Fibroblast of skin of right quadriceps (primary cell): ENCODE measurements at regions not wholly inside any gene's neighbourhood (a gene's known extent, or its start where the extent isn't known, plus 50 kb on each side); places are given as distances from the start of the nearest gene placed in this dataset.
A peak's percentile ranks its signal among the peaks of the same experiment; 100 is the strongest.
"Not testable (repeated sequence)": the region's sequence is repeated elsewhere in the genome, so short reads cannot be mapped to it uniquely, and the experiment has no call there.

ENCODE experiments used
- DNase-seq: peaks from one replicate; pipeline ENCODE4 v3.0.0-alpha.2; 2013

DNA sequence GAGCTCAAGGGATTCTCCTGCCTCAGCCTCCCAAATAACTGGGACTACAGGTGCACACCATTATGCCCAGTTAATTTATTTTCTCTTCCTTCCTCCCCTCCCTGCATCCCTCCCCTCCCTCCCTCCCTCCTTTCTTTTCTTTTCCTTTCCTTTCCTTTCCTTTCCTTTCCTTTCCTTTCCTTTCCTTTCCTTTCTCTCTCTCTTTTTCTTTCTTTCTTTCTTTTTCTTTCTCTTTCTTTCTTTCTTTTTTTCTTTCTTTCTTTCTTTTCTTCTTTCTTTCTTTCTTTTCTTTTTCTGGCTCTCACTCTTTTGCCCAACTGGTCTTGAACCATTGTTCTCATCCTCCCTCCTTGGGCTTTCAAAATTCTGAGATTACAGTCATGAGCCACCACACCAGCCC is 873.0 kb upstream of the KLHL1 start:
- DNase-seq: not testable (repeated sequence)

DNA sequence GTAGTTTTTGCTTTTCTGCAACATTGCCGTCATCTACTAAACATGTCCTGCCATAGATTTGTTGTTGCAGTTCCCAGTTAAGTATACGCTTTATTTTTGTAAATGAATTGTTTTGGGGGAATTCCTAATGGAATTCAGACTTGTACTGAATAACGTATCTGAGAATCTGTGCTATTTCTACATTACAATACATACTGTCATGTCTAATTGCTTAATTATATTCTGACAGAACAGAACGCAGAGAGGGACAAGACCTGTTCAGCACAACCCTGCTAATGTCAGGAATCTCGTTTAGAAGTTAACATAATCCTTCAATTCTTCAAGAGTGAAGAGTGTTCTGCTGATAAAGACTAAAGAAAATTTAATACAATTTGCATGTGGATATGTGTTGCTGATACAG is 861.1 kb upstream of the KLHL1 start:
- no peak for DNase-seq

GRCh38 chr13:70967564-70967963 is 859.3 kb upstream of the KLHL1 start:
- no peak for DNase-seq

DNA sequence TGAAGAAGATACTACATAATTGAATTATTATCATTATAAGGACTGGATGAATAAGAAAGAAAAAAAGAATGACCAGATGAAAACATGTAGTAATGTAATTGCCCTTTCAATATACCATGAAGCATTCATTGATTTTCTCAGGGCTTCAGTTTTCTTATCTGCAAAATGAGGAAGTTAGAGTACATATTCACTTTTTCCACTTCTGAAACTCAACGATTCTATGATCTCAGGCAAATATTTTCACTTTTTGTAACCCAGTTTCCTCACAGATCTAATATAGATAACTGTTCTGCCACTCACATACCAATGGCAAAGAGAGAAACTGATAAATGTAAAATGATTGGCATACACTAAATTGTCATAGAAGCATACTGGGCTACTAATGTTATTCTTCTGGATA is 856.6 kb upstream of the KLHL1 start:
- DNase-seq: no peak

DNA sequence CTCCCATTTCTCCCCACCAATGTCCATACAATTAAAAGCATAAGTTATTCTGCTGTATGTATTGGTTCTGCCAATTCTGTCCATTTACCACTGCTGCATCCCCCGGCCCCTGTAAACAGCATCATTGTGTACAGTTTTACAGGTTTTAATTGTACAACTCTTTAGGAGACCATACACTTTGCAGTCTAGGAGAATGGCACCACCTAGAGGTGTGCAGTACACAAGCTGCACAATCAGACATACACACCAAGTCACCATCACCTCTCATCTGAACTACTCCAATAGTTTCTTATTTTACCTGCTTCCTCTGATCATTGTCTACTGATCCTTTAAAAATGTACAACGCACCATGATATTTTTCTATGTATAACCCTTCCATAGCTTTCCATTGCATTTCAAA is 855.9 kb upstream of the KLHL1 start:
- no peak for DNase-seq

- DNase-seq: peak; percentile 17
These were observed 852.7 kb upstream of the KLHL1 start for GRCh38 chr13:70960841-70961443.

- DNase-seq: no peak
These were observed 851.0 kb upstream of the KLHL1 start for GRCh38 chr13:70959035-70959775.

GRCh38 chr13:70955887-70956286 is 847.6 kb upstream of the KLHL1 start:
- DNase-seq: no peak

DNA sequence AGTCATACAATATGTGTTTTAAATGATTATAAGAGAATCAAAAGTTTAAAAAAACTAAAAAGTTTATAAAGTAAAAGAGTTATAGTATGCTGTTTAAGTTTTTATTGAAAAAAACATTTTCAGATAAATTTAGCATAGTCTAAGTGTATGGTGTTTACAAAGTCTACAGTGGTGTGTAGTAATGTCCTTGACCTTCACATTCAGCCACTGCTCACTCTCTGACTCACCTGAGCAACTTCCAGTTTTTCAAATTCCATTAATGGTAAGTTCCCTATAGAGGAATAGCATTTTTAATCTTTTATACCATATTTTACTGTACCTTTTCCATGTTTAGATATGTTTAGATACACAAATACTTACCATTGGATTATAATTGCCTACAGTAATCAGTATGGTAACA is 842.4 kb upstream of the KLHL1 start:
- no peak for DNase-seq

DNA sequence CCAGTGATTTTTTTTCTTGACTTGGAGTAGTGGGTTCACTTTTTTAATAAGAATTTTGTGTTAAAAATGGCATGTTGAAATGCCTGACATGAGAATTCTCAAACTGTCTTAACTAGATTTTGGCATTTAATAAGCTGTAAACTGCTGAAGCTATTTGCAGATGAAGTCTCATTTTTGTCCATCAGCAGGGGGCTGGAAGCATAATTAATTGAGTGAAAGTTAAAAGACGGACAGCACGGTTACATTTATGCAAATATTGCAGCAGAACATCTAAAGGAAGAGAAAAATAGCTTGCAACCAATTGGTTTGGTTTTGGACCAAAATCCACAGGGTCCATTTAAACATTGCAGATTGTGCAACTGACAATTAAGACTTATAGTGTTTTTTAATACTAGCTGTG is 837.3 kb upstream of the KLHL1 start:
- no peak for DNase-seq

DNA sequence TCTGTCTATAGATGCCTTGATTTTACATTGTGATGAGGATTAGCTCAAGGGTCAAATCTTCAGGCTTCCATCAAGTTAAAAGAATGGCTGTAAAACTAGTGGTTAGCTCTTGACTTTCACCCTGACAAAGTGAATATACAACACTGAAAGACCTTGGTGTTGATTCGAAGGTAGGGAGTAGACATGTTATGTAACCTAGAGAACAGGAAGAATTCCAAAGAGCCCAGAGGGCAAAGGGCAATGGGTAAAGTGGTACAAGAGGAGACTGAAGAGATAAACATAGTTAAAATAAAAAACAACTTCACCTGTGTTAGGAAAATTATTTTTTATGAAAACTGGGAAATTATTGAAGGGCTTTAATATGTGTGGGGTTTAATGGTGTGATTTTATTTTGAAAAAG is 833.2 kb upstream of the KLHL1 start:
- no peak for DNase-seq

DNA sequence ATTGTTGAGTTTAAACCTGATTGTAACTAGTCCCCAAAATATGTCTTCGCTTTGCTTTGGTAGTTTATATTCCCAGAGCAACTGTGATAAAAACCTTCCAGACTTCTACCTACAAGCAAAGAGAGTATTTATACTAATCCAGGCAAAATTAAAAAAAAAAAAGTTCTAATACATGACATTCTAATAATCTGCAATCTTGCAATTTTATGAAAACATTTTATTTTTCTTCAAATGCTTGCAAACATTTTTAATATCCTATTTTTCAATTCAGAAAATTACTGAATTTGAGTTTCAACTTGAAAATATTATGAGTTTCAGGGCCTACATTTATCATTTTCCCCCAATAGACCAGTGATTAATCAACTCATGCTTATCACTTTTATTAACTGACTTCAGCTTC is 830.2 kb upstream of the KLHL1 start:
- no peak for DNase-seq

- no peak for DNase-seq
These were observed 824.3 kb upstream of the KLHL1 start for GRCh38 chr13:70932511-70932910.

DNA sequence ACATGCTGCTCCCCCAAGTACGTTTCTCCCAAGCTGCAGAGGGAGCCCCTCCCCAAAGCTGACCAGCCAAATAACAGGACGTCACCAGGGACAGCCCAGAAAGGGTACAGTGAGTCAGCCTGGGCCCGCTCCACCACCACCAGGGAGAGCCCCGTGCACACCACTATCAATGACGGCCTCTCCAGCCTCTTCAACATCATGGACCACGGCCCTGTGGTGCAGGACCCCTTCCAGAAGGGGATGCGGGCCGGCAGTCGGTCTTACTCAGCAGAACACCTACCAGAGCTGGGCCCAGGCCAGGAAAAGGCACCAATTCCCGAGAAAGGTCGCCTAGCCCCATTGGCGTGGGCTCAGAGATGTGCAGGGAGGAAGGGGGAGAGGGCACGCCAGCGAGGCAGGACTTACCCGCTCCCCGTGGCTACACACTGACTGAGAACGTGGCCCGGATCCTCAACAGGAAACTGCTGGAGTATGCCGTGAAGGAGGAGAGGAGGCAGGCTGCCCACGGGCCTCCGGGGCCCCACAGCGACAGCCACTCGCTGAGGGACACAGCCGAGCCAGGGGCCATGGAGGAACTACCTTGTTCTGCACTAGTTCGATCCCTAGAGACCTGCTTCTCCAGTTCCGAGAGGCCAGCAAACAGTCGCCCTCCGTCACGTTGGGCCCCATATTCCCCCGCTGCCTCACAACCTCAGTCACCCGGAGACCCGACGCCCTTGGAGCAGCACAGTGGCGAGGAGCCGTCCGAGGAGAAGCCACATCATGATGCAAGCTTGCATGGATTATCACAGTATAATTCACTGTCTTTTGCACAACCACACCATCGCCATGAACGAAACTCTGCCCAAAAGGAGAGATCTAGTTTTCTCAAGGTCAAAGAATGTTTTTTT is 815.9 kb upstream of the KLHL1 start:
- DNase-seq: no peak

DNA sequence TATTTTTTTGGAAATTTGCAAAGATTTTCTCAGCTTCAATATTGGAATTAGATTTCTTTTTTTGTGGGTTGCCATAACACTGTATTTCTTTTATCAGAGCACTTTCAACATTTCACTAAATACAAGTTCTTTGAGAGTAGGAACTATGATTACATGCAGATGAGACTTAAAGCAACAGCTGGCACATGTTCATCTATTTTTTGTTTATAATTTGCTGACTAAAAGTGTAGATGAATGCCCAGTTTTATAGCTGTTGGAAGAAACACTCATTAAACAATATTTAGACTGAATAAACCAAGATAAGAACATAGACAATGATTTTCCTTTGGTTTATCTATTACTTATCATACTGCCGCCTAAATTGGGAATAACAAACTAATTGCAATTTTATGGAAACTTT is 803.0 kb upstream of the KLHL1 start:
- no peak for DNase-seq

DNA sequence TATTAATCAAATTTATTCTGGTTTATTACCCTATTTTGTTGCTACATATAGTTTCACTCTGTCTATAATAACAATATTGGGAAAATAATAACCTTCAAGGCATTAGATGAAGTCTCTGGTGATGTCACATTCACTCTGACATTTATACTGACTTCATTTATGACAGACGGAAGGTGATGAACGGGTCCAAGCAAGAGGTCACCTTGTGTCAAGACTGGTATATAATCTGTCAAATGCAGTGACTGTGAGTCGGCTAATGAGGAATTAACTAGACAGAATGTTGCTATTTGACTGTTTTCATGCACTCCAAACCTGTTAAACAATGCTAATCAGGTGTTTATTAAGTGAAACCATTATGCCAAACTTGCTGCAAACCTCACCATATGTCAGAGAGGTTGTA is 800.5 kb upstream of the KLHL1 start:
- DNase-seq: no peak

GRCh38 chr13:70905035-70905434 is 796.8 kb upstream of the KLHL1 start:
- DNase-seq: no peak

GRCh38 chr13:70896136-70896535 is 787.9 kb upstream of the KLHL1 start:
- no peak for DNase-seq

- DNase-seq: no peak
These were observed 787.3 kb upstream of the KLHL1 start for GRCh38 chr13:70895599-70895998.

- no peak for DNase-seq
These were observed 786.0 kb upstream of the KLHL1 start for GRCh38 chr13:70894258-70894657.

GRCh38 chr13:70893832-70894231 is 785.6 kb upstream of the KLHL1 start:
- no peak for DNase-seq

DNA sequence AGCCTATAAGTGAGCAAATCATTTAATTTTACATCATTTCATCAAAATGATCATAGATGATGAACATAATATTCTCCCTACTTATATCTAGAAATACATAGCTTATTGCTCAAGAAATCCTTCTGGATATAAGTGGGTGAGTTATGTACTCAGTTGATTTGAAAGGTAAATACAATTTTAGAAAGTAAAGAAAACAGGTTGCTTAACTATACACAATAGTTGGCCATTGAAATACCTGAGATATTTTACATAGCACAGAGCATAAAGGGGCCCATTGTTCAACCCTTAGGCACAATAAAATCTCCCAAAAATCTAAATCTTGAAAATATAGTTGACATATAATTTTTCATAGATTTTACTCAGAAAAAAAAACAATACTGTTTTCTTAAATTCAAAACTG is 782.0 kb upstream of the KLHL1 start:
- DNase-seq: no peak

- DNase-seq: no peak
These were observed 780.9 kb upstream of the KLHL1 start for GRCh38 chr13:70889163-70889562.

- no peak for DNase-seq
These were observed 775.9 kb upstream of the KLHL1 start for GRCh38 chr13:70884196-70884595.
